Fibroblast of skin of scalp (primary cell): ENCODE measurements at regions not wholly inside any gene's neighbourhood (a gene's known extent, or its start where the extent isn't known, plus 50 kb on each side); places are given as distances from the start of the nearest gene placed in this dataset.

Source experiments
- DNase-seq: peaks from one replicate; pipeline ENCODE4 v3.0.0-alpha.2; 2013

DNA sequence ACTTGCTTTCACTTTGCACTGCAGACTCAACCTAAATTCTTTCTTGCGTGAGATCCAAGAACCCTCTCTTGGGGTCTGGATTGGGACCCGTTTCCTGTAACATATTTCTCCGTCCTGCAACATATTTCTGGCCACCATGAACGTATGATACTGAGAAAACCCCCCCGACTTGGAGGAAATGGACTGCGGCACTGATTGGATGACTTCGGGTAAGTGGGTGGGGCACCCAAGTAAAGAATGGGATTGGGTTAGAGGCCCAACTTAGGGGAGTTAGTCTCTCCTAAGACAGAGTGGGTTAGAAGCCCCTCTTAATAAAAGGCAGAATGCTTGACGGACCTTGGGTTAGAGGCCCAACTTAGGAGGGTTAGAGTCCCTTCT lies 690.4 kb downstream of the UQCRFS1 start:
- DNase-seq: no peak

DNA sequence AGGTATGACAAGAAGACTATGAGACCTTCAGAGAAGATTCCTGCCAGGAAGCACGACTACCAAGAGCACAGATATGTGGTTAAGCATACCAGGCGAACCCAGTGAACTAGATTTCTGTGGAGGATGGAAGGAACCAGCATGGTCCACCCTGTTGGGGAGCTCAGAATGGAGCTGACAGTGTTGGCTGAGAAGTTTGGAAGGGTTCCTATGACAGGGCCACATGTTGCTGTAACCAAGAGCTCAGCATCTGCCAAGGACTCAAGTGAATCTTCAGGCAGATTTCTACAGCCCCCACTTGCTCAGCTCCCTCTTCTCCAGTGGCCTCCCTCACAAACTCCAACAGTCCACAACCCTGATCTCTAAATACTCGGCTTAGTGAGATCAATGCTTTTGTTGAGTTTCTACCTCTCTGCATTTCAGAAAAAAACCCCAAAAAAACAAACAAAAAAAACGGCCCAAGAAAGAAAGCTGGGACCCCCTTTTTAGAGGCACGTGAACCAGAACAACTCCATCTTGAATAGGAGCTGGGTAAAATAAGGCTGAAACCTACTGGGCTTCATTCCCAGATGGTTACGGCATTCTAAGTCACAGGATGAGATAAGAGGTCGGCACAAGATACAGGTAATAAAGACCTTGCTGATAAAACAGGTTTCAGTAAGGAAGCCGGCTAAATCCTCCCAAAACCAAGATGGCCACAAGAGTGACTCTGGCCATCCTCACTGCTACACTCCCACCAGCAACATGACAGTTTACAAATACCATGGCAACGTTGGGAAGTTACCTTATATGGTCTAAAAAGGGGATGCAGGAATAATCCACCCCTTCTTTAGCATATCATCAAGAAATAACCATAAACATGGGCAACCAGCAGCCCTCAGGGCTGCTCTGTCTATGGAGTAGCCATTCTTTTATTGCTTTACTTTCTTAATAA lies 691.1 kb downstream of the UQCRFS1 start:
- no peak for DNase-seq

DNA sequence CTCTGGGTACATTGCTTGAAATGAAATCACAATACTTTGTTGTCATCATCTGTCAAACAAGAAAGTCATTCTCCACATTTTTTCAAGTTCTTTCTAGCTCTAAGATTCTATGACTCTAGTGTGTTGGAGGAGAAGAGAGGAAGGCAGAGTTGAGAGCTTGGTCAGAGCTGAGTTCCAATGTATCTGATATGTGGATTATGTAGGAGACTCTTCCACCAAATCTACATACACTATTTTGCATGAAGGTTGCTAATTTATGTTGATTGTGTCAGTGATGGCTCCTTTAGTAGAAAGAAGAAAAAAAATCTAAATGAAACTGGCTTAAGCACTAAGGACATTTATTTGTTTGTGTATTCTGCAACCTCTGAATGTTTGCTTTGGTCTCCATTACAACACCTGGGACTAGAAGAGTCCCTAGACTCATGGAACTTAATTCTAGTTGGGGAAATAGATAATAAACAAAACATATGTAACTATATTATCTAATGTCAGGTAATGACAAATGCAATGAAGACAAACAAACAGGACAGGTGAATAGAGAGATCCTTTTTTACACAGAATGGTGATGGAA lies 691.9 kb downstream of the UQCRFS1 start:
- no peak for DNase-seq

DNA sequence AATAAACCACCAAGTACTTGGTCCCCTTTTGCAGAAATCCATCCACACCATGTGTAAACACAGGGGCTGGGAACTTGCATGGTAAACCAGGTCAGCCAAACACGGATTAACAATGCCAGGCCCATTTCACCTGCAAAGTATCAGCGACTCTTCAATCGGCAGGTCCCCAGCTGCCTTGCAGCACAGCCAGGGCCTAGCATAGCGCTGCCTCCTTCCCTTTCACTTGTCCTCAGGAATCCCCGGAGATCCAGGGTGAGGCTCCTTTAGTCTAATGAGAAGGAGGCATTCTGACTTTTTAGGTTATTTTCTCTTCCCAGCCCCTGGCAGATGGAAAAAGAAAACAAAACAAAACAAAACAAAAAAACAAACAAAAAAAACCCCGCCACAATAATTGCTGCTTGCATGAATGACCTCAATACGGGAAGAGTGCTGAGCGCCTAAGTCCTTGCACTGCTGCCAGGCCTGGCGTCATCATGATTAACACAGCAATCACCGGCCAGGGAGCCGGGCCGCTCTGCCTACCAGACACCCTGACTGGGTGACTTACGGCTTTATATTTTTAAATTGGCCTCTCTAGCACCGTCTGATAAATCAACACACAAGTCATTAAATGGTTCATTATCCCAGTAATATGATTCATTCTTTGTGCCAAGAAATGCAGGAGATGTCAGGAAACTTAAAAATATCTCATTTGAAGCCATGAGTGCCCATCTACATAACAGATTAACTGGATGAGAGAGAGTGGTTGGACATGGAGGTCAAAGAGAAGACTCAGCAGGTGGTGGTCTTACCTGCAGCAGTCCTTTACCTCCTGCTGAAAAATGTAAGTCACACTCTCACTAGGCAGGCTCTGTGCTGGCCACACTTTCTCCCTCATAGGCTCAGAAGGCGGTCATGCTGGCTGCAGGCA lies 692.7 kb downstream of the UQCRFS1 start:
- DNase-seq: peak; percentile 6

DNA sequence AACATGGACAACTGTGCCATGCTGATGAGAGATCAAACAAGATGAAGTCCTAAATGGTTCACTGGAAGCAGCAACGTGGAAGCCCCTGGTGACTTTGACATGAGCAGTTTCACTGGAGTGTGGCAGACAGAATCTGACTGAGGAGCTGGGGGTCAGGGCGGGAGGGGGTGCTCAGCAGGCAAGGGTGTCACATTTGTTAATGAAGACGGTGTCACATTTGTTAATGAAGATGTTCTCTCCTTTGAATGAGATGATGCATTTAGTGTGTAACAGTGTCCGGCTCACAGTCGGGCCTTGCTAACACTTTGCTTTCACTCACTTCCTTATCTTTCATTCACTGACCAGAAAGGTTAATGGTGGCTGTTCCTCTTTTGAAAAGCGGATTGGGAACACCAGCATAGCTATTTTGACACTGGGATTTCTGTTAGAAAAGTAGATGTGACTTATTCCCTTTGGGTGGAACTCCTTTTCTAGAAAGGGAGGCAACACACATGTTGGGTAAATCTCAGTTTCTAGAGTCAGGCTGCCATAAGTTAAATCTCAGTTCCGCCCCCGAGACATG lies 693.7 kb downstream of the UQCRFS1 start:
- DNase-seq: no peak

DNA sequence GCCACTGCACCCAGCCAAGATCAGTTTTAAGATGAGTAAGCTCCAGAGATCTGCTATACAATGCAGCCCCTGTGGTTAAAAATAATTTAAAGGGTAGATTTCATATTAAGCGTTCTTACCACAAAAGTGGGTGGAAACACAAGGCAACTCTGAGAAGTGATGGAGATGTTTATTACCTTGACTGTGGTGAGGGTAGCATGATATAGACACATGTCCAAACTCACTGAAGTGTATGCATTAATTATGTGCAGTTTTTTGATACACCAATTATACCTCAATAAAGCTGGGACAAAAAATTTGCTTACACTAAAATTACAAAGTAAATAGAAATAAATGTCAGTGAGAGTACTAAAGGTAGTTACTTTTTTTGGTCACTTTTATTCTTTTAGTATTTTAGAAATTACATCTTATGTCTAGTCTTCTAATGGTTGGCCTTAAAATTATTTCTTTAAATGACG lies 696.5 kb downstream of the UQCRFS1 start:
- DNase-seq: no peak

DNA sequence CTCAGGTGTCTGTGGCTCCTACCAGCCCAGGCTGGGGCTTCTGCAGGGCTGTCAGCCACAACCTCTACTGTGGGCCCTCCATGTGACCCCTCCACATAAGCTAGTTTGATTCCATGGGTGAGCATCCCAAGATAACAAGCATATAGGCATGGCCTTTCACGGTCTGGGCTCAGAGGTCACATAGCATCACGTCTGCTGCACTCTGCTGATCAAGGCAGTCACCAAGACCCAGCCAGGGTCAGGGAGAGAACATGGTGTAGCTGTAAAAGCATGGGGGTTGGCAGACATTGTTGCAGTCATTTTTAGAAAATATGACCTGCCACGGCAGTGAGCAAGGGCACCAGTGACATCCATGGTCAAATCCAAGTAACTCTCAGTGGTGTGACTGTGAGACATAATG lies 698.8 kb downstream of the UQCRFS1 start:
- no peak for DNase-seq

DNA sequence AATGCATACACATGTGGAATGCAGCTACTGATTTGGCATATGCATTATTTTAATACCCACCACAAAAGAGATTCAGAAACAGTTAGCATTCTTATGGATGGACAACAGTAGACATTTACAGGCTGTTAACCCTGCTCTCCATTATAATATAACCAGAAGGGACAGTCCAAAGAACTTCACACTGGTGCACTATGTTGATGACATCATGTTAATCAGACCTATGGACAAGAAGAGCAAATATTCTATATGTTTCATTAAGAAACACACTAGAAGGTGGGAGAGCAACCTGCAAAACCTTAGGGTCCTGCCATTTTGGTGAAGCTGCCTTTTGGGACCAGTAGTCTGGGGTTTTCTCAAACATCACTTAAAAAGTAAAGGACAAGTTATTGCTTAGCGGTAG lies 701.3 kb downstream of the UQCRFS1 start:
- DNase-seq: no peak

DNA sequence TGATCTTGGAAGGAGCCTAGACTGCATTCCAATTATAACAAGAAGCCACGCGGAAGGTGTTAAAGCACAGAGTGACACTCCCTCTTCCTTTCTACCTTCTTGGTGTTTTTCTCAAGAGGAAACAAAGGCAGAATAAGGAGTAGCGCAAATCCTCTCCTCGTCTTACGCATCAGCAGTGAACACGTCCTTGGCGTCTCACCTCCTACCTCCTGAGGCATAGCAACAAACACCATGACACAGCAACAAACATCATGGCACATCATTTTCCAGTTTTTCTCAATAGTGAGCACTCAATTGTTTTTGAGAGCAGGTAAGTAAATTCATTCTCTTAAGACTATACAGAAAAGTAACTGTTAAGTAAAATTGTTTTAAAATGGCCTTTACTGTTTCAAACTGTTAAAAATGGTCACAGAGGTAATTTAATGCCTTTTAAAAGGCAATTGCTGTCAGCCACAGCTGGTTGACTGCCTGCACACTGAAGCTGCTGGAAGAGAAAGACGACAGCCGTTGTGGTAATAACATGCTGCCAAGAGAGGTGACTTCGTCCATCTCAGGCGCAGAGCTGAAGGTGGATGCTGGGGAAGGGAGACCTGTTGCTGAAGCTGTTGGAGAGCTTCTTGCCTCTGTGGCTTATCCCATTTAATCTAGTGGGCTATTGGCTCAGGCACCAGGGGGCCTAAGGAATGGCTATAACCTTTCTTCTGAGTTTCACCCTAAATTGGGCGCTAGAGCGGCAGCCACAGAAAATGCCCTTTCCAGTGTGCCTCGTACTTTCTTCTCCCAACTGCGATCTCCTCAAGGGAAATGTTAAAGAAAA lies 703.7 kb downstream of the UQCRFS1 start:
- no peak for DNase-seq

DNA sequence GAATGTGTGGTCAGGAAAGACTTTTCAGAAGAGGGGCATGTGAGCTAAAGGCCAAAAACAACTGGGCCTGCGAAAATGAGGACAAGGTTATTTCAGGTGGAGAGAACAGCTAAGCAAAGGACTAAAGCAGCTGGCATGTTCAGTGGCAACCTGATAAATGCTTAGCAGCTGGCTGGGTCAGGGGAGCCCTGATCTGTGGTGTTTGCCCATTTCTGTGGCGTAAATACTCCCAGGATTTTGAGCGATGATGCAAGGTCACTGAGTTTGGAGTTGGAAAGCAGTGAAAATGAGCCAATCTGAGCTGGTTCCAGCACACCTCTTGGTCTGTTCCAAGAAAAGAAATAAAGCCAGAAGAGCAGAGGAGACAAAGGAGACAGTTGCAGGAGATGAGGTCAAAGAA lies 704.3 kb downstream of the UQCRFS1 start:
- no peak for DNase-seq

DNA sequence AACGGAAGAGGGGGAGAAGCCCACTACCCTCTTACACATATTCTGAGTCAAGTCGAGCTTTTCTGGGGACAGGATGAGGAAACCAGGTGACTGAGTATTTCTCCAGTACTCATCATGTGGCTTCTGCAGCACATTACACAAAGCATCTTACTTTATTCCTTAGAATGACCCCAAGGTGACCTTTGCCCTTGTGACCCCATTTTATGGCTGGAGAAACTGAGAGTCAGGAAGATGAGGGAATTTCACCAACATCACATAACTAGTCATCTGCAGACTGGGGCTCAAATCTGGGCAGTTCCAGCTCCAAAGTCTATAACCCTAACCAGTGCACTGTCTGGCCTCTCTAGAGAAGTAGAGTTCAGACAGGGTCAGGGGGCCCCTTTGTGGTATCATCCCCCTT lies 707.0 kb downstream of the UQCRFS1 start:
- no peak for DNase-seq

DNA sequence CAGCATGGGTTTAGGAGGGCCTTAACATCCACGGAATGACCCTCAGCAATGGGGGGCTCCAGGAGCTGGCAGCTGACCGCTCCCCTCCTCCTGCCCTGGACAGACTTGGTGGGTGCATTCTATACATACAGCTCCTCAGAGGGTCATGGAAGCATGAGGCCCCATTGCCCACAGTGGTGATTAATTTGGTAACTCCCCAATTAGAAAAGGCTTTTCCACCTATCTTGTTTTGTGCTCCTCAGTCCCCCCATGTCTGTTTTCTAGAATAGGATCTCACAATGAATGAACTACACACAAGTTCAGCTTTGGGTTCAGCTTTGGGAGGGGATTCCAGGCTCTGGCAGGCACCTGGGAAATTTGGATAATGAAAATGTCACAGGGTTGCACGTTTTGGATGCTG lies 707.8 kb downstream of the UQCRFS1 start:
- DNase-seq: no peak

DNA sequence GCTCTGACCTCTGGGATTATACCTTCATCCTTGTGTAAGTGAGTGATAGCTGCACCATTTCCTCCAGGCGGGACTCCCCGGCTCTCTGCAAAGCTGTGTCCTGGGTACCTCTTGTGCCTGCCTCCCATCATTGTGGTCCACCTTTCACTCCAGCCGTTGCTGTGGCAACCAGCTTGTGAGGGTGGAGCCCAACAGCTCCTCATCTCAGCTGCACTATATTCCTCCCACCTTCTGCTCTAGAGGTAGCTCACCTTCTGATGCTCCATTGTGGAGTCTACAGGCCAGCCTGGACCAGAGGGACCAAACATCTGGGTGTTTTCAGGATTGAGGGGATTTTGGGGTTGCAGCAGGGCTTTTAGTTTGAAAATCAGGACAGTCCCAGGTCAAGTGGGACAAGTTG lies 708.2 kb downstream of the UQCRFS1 start:
- no peak for DNase-seq

DNA sequence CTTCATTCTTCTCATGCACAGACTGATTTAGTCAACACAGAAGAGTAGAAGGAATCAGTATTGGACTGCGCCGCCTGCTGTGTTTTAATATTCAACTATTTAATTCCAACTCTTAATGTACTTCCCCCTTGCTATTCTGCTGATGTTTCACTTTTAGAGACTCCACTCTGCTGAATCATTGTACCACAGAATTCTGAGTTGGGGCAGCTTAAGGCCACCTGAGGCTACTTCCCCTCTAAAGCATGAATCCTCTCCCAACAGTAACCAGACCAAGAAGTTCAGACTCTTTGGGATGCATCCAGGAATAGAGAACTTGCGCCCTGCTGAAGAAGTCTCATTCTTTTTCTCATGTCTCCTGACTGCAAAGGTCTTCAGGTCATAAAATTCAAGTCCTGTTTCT lies 708.8 kb downstream of the UQCRFS1 start:
- no peak for DNase-seq

DNA sequence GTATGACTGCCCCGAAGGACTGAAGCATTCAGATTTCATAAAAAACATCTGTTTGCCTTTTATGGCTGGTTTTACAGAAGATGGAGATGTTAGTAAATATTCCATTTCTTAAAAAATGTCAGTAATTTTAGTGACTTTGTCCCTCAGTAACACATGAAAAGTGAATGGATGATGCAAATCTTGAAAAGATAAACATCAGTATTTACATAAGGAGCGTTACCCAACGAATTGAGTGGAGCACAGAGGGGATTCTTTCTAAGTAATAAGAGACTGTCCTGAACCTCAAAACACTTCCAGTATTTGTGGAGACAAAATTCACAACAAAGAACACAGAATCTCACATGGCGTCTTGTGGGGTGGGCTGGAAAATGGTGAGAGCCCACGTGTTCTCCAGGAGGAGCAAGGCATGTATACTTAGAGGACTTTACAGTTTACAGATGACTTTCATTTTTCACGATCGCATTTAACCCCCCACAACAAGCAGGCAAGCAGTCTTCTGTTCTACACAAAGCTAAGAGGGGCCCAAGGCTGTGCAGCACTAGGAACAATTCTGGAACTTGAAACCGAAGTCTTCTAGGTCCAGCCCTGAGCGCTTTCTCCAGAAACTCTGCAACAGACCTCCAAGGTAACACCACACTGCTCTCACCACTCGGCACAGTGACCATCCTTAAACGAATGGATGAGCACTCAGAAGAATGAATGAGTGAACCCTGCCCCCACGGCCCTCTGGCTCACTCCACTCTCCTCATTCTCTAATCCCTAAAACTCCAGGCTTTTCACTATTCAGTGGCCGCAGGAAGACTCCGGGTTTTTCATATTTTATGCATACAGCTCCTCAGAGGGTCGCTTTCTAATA lies 709.8 kb downstream of the UQCRFS1 start:
- no peak for DNase-seq

DNA sequence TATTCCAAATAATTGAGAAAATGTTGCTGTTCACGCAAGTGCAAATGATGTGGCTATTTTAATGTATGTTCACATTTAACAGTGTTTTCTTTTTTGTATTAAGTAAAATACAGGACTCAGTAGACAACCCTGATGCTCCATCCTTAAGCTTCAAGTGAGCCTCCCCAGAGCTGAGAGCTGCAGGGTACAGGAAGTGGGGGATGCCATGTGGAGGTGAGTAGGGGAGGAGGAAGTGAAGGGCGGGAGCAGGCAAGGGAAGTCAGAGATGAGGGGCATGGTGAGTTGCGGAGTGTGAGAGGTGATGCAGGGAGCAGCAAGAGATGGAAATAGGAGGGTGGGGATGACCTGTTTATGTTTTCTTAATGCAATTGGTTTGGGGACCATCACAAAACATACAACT lies 711.0 kb downstream of the UQCRFS1 start:
- no peak for DNase-seq

DNA sequence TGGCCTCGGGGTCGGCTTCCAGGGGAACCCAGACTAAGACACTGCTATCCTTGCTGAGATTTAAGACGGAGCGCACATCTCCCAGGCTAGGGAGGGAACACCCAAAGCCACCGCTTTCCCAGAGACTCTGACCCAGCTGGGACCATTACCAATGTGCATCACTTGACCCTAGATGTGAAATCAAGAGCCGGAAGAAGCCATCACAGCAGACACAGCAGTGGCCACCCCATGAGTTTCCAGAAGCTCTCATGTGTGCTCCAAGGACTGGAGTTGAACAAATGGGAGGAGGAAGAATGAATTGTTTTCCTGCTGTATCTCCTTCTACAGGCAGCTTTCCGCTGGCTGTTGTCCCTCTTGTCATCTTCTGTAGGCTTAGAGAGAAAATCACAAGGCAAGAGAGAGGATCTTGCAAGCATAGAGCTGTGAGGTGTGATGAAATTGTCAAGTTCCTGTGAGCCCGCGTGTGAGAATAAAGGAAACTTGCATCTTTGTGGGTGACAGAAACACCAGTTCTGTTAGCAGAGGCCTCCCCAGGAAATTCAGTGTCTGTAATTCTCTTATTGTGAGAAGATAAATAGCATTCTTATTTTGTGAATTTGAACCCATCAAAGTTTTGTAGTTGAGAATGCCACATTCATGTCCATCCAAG lies 711.8 kb downstream of the UQCRFS1 start:
- no peak for DNase-seq

DNA sequence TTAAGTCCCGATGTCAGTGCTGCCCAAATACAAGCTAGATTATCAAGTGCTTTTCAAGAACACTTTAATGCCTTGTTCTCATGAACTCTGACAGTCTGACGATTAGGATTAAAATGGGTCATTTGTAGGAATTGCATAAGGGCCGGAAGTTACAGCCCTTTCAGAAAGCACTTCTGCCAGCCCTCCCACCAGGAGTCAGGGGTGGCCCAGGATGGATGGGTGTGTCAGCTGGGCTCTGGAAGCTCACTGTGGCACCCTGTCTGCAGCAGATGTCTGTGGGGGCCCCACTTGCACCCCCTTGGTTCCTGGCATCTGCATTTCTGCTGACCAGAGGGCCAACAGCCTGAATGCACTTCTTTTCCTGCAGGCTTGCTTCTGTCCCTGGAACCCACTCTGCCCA lies 712.7 kb downstream of the UQCRFS1 start:
- DNase-seq: no peak

DNA sequence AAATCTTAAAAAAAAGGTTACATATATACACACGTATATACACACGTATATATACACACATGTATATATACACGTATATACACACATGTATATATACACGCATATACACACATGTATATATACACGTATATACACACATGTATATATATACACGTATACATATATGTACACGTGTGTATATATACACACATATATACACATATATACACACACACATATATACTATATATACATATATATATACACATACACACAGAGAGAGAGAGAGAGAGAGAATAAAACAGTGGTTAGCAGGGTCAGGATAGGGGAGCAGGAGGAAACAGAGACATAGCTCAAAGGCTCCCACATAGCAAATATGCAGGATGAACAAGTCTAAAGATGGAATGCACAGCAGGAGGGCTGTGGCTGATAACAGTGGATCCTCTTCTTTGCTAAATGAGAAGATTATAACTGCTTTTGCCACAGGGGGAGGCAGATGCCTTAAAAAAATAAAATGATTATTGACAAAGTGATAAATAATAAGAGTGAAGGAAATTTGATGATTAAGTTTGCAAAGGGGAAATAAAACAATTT lies 714.5 kb downstream of the UQCRFS1 start:
- DNase-seq: peak; percentile 60

DNA sequence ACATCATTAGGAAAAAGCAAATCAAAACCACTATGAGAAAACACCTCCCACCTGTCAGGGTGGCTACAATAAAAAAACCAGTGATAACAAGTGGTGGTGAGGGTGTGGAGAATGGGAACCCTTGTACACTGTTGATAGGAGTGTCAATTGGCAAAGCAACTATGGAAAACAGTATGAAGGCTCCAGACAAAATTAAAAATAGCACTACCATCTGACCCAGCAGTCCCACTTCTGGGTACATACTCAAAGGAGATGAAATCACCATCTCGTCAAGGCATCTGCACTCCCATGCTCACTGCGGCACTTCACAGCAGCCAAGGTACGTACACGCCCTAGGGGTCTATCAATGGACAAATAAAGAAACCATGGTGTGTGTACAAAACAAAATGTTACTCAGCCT lies 715.1 kb downstream of the UQCRFS1 start:
- no peak for DNase-seq
